ENCODE measurements at regions not wholly inside any gene's neighbourhood (a gene's known extent, or its start where the extent isn't known, plus 50 kb on each side); places are given as distances from the start of the nearest gene placed in this dataset.

DNA sequence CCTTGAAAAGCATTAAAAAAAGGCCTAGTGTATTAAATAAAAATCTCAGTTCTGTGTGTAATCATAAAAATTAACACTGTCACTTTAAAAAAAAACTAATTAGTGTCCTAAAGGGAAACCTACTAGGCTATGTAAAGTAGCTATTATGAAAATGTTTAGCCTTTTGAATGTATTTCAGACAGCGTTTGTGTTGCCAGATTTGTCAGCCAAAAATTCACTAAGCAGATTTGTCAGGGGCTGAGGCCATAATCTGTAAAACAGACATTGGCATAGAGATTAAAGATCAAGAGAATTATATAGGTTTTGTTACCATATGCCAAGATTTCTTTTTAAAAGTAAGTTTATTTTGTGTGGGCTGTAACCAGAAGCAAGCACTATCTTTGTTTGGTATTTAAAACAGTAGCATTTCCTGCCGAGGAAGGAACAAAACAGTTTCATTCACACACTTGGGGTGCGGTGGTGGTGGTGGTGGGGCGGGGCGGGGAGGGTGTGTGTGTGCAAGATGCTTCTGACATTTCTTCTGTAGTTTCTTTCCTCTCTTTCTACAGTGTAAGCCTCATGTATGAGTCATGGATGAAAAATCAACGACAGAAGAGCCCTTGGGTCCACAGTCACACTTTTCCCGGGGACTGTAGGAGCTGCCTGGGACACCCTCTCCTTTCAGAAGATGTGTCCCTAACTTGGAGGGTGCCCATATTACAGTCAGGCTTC lies 328.5 kb upstream of the FANCL start:
- TF ChIP-seq, protein P1, sequence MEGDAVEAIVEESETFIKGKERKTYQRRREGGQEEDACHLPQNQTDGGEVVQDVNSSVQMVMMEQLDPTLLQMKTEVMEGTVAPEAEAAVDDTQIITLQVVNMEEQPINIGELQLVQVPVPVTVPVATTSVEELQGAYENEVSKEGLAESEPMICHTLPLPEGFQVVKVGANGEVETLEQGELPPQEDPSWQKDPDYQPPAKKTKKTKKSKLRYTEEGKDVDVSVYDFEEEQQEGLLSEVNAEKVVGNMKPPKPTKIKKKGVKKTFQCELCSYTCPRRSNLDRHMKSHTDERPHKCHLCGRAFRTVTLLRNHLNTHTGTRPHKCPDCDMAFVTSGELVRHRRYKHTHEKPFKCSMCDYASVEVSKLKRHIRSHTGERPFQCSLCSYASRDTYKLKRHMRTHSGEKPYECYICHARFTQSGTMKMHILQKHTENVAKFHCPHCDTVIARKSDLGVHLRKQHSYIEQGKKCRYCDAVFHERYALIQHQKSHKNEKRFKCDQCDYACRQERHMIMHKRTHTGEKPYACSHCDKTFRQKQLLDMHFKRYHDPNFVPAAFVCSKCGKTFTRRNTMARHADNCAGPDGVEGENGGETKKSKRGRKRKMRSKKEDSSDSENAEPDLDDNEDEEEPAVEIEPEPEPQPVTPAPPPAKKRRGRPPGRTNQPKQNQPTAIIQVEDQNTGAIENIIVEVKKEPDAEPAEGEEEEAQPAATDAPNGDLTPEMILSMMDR (IDR thresholded peaks at IDR 0.05; ENCODE audit: insufficient read depth, low read length) = no peak
- no peak for TF ChIP-seq POLR2AphosphoS5 (IDR thresholded peaks at IDR 0.05; ENCODE audit: low read depth)
- no peak for TF ChIP-seq GABPA (IDR thresholded peaks at IDR 0.05; ENCODE audit: low read depth)

Measured in HL-60 (cell line).